Cardiac fibroblast (primary cell): ENCODE measurements at regions not wholly inside any gene's neighbourhood (a gene's known extent, or its start where the extent isn't known, plus 50 kb on each side); places are given as distances from the start of the nearest gene placed in this dataset.

Experiments used
- DNase-seq, 2 donors: peaks; one replicate each; pipeline versions ENCODE4 v3.0.0 to v3.0.0-alpha.2; 2010; ENCODE audit warnings: low read depth in 2 of 2
- H3K4me3 ChIP-seq, 2 donors: replicated peaks in 1 of 2; 1 replicate in 1 of 2; 2 replicates in 1 of 2; pipeline ENCODE4 v1.5.1; 2011; ENCODE audit warnings: low read depth in 2 of 2, low read length in 2 of 2, mild to moderate bottlenecking in 2 of 2, moderate library complexity in 1 of 2
- TF ChIP-seq, protein P1 (sequence below): IDR thresholded peaks from one replicate; pipeline ENCODE4 v1.5.1; 2011; ENCODE audit warnings: low read depth, mild to moderate bottlenecking, low read length, inconsistent platforms

DNA sequence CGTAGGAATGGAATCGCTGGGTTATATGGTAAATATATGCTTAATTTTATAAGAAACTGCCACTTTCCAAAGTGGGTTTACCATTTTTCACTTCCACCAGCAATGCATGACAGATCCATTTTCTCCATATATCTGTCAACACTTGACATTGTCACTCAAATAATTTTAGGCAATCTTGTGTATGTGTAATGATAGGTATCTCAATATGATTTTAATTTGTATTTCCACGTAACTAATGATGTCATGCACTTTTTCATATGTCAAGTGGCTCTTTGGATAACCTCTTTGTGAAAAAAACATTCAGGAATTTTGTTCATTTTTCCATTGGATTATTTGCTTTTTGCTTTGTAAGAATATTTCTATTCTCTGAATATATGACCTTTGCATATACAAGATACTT is 419.9 kb downstream of the BTBD3 start:
- no peak for DNase-seq
- TF ChIP-seq, protein P1, sequence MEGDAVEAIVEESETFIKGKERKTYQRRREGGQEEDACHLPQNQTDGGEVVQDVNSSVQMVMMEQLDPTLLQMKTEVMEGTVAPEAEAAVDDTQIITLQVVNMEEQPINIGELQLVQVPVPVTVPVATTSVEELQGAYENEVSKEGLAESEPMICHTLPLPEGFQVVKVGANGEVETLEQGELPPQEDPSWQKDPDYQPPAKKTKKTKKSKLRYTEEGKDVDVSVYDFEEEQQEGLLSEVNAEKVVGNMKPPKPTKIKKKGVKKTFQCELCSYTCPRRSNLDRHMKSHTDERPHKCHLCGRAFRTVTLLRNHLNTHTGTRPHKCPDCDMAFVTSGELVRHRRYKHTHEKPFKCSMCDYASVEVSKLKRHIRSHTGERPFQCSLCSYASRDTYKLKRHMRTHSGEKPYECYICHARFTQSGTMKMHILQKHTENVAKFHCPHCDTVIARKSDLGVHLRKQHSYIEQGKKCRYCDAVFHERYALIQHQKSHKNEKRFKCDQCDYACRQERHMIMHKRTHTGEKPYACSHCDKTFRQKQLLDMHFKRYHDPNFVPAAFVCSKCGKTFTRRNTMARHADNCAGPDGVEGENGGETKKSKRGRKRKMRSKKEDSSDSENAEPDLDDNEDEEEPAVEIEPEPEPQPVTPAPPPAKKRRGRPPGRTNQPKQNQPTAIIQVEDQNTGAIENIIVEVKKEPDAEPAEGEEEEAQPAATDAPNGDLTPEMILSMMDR, result no peak

DNA sequence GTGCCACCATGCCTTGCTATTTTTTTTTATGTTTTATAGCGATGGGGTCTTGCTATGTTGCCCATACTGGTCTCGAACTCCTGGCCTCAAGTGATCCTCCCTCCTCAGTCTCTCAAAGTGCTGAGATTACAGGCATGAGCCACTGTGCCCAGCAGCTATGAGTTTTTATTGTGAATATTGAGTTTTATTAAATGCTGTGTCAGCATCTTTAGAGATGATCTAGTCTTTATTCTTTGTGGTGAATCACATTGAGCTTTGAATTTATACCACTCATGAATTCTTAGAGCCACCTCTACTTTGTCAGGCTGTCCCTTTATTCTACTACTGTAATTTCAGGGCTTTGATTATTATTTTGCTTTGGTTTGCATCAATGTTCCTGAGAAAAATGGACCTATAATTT is 428.3 kb downstream of the BTBD3 start:
- DNase-seq, result no peak
- TF ChIP-seq, protein P1, result no peak
- H3K4me3 ChIP-seq, result no peak overlapping the region

More for the DNA sequence above, 419.9 kb downstream of the BTBD3 start:
- no peak overlapping the region for H3K4me3 ChIP-seq

DNA sequence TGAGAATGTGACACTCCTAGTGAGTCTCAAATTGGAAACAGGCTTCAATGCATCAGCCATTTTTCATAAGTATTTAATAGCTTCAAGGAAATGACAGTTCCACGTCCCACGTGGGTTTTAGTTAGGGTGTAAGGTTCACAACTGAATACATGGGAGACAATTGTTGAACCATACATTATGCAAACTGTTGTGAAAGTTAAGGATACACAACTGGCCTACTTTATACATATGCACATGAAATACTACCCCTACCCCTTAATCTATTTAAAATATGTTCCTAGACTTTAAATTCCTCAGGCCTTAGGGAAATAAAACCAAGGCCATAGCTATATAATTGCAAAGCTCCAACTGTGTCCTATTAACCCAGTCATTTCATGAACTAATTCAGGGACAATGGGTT is 436.1 kb downstream of the BTBD3 start:
- H3K4me3 ChIP-seq, result no peak overlapping the region
- no peak for DNase-seq
- TF ChIP-seq, protein P1, result no peak

DNA sequence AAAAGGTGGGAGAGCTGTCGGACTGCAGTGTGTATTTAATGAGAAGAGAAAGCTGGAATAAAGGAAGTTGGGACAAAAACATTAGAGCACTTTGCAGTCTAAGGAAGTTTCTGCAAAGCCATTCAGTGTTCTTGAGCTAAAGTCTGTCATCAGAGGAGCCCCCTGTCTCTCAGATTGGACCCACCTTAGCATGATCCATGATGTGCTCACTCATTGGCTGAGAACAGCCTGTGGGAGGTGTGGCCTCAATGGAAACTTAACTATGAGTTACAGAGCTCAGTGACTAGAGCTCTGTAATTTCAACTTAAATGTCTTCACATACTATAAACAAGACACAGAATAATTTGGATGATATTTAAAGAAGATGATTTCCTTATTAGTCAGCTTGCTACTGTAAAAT is 437.0 kb downstream of the BTBD3 start:
- TF ChIP-seq, protein P1, result no peak
- DNase-seq, result peak in 1 of 2 donors; percentile 17
- no peak overlapping the region for H3K4me3 ChIP-seq

DNA sequence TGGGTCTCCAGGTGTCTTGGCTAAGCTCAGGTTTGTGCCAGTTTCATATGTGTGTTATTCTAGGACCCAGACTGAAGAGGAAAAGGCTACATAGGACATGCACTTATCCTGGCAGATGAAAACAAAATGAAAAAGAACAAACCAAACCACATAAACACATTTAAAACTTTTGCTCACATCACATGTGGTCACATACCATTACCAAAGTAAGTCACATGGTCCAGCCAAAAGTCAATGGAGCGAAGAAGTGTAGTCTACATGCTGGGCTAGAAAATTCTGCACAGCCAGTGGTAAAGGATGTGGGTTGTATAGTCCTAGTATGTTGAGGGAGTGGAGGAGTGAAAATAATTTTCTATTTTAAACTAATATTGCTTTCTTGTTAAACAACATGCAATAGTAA is 437.5 kb downstream of the BTBD3 start:
- no peak overlapping the region for H3K4me3 ChIP-seq
- no peak for DNase-seq
- TF ChIP-seq, protein P1, result no peak

DNA sequence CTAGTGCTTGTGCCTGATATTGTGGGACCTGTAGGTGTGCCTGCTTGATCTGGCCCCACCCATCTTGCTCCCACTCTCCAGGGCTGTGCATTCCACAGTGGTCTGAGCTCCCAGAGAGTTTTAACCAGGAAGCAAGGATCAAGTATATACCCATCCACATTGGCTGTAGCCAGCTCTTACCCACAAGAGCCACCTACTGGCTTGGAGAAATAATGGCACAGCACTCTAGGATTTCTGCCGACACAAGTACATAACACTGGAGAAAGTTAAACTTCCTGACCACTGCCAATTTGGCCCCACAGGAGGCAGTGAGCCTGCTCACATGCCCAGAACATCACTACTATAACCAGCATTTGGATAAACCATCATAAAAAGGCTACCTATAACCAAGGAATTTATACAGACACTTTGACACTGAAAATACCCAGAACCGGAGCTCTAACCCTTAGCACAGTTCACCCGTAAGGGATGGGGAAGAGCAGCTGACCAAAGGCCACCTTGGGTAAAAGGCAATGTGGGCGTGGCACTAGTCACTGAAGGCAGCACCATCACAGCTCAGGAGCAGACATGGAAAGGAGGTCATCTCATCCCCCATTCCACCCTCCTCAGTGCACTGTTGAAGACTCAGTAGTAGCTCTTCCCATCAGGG is 440.4 kb downstream of the BTBD3 start:
- TF ChIP-seq, protein P1, result peak; percentile 39
- no peak overlapping the region for H3K4me3 ChIP-seq
- peak; percentile 18 to 56 for DNase-seq

DNA sequence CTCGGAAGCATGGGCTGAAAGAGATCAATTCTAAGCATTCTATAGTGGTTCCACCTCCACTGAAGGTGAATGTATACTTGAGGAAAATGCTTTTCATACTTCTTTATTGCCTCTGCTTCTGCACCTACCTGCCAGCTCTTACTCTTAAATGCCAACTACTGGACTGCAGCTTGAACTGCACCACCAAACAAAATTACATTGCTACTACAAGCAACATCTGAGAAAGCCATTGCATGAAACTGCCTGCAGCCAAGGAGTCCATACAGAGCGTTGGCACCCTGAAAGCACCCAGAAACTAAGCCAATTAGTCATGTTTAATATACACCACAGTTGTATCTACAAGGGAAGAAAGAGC is 440.9 kb downstream of the BTBD3 start:
- no peak overlapping the region for H3K4me3 ChIP-seq
- TF ChIP-seq, protein P1, result no peak
- DNase-seq, result no peak
